ENCODE measurements at regions not wholly inside any gene's neighbourhood (a gene's known extent, or its start where the extent isn't known, plus 50 kb on each side); places are given as distances from the start of the nearest gene placed in this dataset.

GRCh38 chr2:105621038-105621437, 123.7 kb upstream of the NCK2 start:
- Histone ChIP-seq H3K4me3 (ENCODE audit: control extremely low read depth in 1 of 5, extremely low read depth in 1 of 5, insufficient read depth in 1 of 5, low read depth in 2 of 5, low read length in 4 of 5) (no peak overlapping the region), H3K36me3 (replicated peaks in 1 of 2; ENCODE audit: control extremely low read depth in 1 of 2, control insufficient read depth in 1 of 2, extremely low read depth in 1 of 2, insufficient read depth in 2 of 2, low read length in 1 of 2) (no peaks in the 10 kb centered on the region), H3K27me3 (replicated peaks in 1 of 4; ENCODE audit: control extremely low read depth in 1 of 4, control insufficient read depth in 3 of 4, insufficient read depth in 4 of 4, low read length in 3 of 4) (no peaks in the 10 kb centered on the region), H3K4me2 (replicated peaks; ENCODE audit: low read depth, low read length, poor library complexity, severe bottlenecking) (no peak overlapping the region), H3K9me3 (ENCODE audit: control extremely low read depth in 1 of 3, control insufficient read depth in 2 of 3, insufficient read depth in 1 of 3, low read length in 2 of 3) (no peaks in the 10 kb centered on the region), H3K27ac (ENCODE audit: low read length in 2 of 2) (no peak overlapping the region), H3K4me1 (ENCODE audit: control insufficient read depth in 2 of 2, insufficient read depth in 2 of 2, low read length in 2 of 2) (no peaks in the 10 kb centered on the region), H3K9ac (ENCODE audit: low read length) (no peak overlapping the region), H2AFZ (ENCODE audit: insufficient read depth, low read depth, low read length, poor library complexity, severe bottlenecking) (no peak overlapping the region), H3K79me2 (ENCODE audit: control insufficient read depth, insufficient read depth, low read length) (no peaks in the 10 kb centered on the region), H4K20me1 (ENCODE audit: control insufficient read depth, insufficient read depth, low read length, poor library complexity, severe bottlenecking) (no peaks in the 10 kb centered on the region)
- peaks cover 5% of the 10 kb centered on the region for H3K4me1 Mint-ChIP-seq
- DNase-seq (no peak), ATAC-seq (ENCODE audit: low read depth) (no peak)
- H3K27ac Mint-ChIP-seq, result no peak overlapping the region
- ChIA-PET CTCF (interaction anchor here (0.7 kb wide), 1 partner anchor 123 kb away, joined by 3 read pairs; no protein-coding TSS in a partner anchor), POLR2A (no interaction called here)
- TF ChIP-seq EZH2 (IDR thresholded peaks at IDR 0.05; ENCODE audit: borderline replicate concordance, insufficient read depth, low read depth, low read length, poor library complexity, severe bottlenecking), result no peak
- no peak for TF ChIP-seq CTCF (IDR thresholded peaks at IDR 0.05)
- 80% methylated on average over 5 of the region's 7 CpGs for WGBS (ENCODE audit: insufficient coverage)
- H3K27me3 Mint-ChIP-seq, result peaks cover 37% of the 10 kb centered on the region
- no peaks in the 10 kb centered on the region for H3K9me3 Mint-ChIP-seq (ENCODE audit: insufficient read depth)
- intact Hi-C loops (cut with micrococcal nuclease), result no loop called here
- H3K4me3 Mint-ChIP-seq, result no peak overlapping the region

- POLR2A ChIA-PET, result no interaction called here
- Histone ChIP-seq H3K9ac (ENCODE audit: low read length) (no peak overlapping the region), H3K9me3 (ENCODE audit: control extremely low read depth in 1 of 3, control insufficient read depth in 2 of 3, insufficient read depth in 1 of 3, low read length in 2 of 3) (no peaks in the 10 kb centered on the region), H3K4me2 (replicated peaks; ENCODE audit: low read depth, low read length, poor library complexity, severe bottlenecking) (no peak overlapping the region), H3K4me3 (ENCODE audit: control extremely low read depth in 1 of 5, extremely low read depth in 1 of 5, insufficient read depth in 1 of 5, low read depth in 2 of 5, low read length in 4 of 5) (no peak overlapping the region), H3K4me1 (ENCODE audit: control insufficient read depth in 2 of 2, insufficient read depth in 2 of 2, low read length in 2 of 2) (no peaks in the 10 kb centered on the region), H3K36me3 (replicated peaks in 1 of 2; ENCODE audit: control extremely low read depth in 1 of 2, control insufficient read depth in 1 of 2, extremely low read depth in 1 of 2, insufficient read depth in 2 of 2, low read length in 1 of 2) (no peaks in the 10 kb centered on the region), H3K27me3 (replicated peaks in 1 of 4; ENCODE audit: control extremely low read depth in 1 of 4, control insufficient read depth in 3 of 4, insufficient read depth in 4 of 4, low read length in 3 of 4) (no peaks in the 10 kb centered on the region), H4K20me1 (ENCODE audit: control insufficient read depth, insufficient read depth, low read length, poor library complexity, severe bottlenecking) (no peaks in the 10 kb centered on the region), H3K79me2 (ENCODE audit: control insufficient read depth, insufficient read depth, low read length) (no peaks in the 10 kb centered on the region), H2AFZ (ENCODE audit: insufficient read depth, low read depth, low read length, poor library complexity, severe bottlenecking) (no peak overlapping the region), H3K27ac (ENCODE audit: low read length in 2 of 2) (no peak overlapping the region)
- Mint-ChIP-seq H3K9me3 (ENCODE audit: insufficient read depth) (no peaks in the 10 kb centered on the region), H3K4me3 (no peak overlapping the region), H3K27ac (no peak overlapping the region), H3K4me1 (no peaks in the 10 kb centered on the region), H3K27me3 (peaks cover 16% of the 10 kb centered on the region)
- DNase-seq, result no peak
- CTCF ChIA-PET, result interaction anchor here (0.7 kb wide), 1 partner anchor 11 kb away, joined by 3 read pairs; no protein-coding TSS in a partner anchor
- WGBS (ENCODE audit: insufficient coverage), result 90% methylated on average over 2 of the region's 4 CpGs
- intact Hi-C loops (cut with micrococcal nuclease), result no loop called here
- no peak for TF ChIP-seq CTCF (IDR thresholded peaks at IDR 0.05)
- no peak for TF ChIP-seq EZH2 (IDR thresholded peaks at IDR 0.05; ENCODE audit: borderline replicate concordance, insufficient read depth, low read depth, low read length, poor library complexity, severe bottlenecking)
- ATAC-seq (ENCODE audit: low read depth), result no peak
Measured at GRCh38 chr2:105618351-105618659, 126.4 kb upstream of the NCK2 start.
